ENCODE measurements at regions not wholly inside any gene's neighbourhood (a gene's known extent, or its start where the extent isn't known, plus 50 kb on each side); places are given as distances from the start of the nearest gene placed in this dataset.
"Not testable (repeated sequence)": the region's sequence is repeated elsewhere in the genome, so short reads cannot be mapped to it uniquely, and the experiment has no call there.

DNA sequence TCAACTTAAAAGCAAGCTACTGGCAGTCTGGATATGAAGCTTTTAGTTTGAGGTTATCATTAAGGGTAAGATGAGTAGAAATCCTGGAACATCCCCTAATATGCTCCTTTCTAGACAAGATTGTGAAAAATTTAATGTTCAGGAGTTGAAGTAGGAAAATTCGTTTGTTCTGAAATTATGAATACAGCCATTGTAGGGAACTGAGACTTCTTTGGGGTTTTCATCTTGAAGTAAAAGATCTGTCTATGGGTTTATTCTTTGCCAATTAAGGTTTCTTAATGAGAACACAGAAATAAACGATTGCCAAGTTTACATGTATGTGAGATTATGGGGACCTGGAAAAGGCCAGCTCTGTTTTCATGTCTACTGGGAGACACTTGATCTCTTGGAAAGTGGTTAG lies 225.6 kb upstream of the MOCS1 start:
- no peak for DNase-seq (ENCODE audit: low spot score)

DNA sequence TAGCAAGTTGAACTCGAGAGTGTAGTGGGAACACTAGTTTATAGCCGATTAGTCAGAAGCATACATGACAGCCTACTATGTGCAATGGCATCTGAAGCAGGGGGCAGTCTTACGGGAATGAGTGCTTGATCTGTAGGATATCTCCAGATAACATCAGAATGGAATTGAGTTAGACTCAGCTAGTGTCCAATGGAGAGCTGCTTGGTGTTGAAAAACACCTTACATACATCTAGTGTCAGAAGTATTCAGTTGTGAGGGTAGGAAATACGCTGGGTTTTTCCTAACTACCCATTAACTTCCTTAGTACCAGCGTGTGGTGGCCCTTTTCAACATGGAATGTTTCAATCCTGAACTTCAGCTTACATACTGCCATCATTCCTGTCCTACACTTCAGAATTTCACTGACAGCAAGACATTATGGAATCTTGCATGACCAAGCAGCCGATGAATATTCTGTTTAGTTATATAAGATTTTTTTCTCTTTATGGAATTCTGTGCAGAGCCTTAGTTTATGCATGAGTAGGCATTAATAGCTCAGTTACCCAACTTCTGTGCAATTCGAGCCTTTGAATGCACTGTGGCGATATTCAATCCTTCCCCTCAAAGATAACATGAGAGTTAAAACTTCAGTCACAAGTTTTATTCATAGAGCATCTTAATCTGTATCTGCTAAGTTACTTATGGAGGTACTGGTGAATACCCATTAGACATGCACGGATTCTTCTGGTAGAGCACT lies 218.6 kb upstream of the MOCS1 start:
- no peak for FAIRE-seq
- no peak for DNase-seq (ENCODE audit: low spot score)

More for the DNA sequence above, 225.6 kb upstream of the MOCS1 start:
- FAIRE-seq = no peak

DNA sequence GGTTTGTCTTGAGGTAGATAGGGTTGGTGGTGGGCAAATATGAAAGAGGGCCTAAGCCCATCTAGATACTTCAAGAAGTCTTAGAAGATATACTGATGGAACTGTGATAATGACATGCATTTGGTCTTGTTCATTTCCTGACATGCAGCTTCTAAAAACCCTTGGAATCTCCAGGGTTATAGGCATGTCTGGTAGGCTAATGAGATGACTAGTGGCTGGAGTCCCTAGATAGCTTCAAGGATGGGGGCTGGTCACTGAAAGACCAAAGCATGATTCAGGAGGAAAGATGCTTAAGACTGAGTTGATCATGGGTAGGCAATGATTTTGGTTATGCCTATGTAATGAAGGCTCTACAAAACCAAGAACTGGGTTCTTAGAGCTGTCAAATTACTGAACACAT lies 217.9 kb upstream of the MOCS1 start:
- no peak for FAIRE-seq
- DNase-seq (ENCODE audit: low spot score) = no peak

DNA sequence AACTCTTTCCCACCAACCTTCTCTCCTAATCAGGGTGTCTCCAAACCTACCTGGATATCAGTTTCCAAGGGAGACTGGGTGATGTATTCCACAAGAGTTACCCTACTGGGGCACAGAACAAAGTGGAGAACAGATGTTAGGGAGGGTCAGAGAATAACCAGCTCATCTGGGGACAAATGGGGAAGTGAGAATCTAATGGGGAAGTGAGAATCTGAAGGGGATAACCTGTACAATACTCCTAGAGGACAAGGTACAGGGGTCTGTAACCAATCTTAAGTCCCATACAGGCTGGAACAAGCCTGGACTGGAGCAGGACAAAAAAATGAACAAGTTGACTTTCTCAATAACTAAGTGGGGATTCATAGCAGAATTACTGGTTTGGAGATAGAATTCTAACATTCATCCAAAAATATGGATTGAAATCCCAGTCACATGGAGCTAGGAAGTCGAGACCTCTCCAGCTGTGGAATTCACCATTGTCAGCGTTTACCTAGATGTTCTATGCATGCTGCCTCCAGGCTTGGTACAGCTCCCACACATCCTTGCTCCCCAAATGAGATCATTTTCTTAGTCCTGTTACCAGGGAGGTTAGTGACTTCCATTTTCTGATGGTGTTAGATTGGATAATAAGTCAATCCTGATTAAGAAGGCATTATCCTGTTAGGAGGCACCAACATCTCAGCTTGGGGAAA lies 214.8 kb upstream of the MOCS1 start:
- DNase-seq (ENCODE audit: low spot score) = no peak
- FAIRE-seq = no peak

DNA sequence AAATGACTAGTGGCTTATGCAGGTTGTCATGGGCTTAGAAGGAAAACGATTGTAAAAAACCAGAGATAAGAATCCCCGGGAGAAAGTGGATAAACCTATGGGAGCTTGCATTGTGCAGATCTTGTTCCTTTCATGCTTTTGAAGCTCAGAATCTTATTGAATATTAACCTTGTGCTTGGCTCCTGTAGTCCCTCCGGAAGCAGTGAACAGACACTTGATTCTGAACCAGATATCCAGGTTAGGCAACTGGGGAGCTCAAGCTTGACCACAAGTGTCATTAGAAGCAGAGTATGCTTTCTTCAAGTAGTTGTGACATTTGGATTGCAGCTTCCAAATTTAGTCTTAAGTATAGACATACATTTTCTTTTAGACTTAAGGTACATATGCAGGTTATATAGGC lies 212.6 kb upstream of the MOCS1 start:
- FAIRE-seq = no peak
- no peak for DNase-seq (ENCODE audit: low spot score)

DNA sequence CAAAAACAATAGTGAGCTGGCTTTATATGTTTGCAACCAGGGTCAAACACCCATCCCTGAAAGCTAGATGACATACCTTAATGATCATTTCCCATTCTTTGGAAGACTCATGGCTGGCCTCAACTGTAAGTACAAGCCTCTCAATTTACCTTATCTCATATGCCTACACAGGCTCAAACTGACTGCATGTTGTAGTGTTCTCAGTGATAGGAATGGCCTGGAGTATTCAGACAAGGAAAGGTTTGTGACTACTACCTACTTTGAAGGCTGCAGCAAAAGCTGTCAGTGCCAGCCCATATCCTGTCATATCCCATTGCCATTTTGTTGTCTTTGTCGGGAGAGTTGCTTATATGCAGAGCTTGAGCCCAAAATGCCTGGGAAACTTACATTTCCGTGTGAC lies 205.2 kb upstream of the MOCS1 start:
- FAIRE-seq = no peak
- DNase-seq (ENCODE audit: low spot score) = no peak

DNA sequence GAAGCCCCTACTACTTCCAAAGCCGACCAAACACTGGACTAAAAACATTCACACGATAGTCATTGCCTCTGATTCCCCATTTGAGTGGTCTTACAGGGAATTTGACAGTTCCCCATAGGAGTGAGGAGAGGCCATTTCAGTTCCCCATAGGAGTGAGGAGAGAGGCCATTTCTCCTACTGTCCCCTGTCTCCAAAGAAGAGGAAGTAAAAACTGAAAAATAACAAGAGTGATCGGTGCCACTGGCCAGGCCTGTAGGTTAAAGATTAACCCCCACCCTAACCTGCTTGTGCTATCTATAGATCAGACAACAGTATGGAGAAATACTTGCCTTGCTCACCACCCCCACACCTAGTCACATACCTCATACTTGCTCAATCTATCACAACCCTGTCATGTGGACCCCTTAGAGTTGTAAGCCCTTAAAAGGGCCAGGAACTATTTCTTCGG lies 204.0 kb upstream of the MOCS1 start:
- FAIRE-seq = no peak
- DNase-seq (ENCODE audit: low spot score) = no peak

DNA sequence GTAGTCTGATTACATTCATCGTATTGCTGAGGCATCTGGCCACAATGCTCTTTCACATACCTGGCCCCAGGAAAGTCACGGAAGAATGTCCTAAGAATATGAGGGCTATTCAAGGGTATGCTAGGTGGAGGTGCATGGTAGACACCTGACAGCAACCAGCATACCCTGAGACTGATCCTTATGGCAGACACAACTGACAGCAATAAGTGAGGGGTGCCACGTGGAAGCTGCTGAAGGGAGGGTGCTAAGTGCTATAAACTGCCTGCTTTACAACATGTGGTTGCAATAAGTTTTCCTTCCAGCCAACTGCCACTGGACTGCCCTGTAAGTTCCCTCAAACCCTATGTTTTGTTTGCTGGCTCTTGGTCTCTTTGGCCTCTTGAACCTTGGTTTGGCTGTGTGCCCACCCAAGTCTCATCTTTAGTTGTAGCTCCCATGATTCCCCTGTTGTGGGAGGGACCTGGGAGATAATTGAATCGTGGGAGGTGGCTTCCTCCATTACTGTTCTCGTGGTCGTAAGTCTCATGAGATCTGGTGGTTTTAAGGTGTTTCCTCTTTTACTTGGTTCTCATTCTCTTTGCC lies 201.3 kb upstream of the MOCS1 start:
- FAIRE-seq (no peak), DNase-seq (ENCODE audit: low spot score) (no peak)

DNA sequence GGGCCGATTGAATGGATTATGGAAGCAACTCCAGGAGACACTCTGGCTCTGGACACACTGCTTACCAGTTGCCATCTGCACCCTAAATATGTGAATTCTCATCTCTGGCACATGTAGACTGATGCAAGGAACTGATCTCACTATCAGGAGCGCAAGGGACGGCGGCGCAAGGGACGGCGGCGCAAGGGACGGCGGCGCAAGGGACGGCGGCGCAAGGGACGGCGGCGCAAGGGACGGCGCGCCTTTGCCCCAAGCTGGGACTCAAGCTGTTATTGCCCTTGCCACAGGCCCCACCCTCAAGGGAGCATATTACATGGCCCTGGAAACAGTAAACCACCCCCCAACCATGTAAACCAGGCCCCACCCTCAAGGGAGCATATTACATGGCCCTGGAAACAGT lies 199.7 kb upstream of the MOCS1 start:
- not testable (repeated sequence) for DNase-seq (ENCODE audit: low spot score); FAIRE-seq

DNA sequence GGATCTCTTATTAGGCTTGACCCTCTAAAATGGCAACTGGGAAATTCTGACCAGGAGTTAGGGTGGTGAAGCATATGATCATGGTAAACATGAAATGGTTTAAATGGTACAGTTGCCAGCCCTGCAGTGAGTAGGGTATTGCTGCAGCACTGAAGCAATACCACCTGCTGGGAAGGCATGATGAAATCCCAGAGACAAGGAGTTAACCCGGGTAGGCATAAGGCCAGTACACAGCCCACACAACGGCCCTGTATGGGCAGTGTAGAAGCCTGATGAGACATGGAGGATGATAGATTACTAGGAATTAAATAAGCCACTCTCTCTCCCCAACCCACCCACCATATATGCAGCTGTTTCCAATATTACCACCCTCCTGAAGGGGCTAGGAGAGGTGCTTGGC lies 197.4 kb upstream of the MOCS1 start:
- no peak for DNase-seq (ENCODE audit: low spot score)
- FAIRE-seq = no peak

DNA sequence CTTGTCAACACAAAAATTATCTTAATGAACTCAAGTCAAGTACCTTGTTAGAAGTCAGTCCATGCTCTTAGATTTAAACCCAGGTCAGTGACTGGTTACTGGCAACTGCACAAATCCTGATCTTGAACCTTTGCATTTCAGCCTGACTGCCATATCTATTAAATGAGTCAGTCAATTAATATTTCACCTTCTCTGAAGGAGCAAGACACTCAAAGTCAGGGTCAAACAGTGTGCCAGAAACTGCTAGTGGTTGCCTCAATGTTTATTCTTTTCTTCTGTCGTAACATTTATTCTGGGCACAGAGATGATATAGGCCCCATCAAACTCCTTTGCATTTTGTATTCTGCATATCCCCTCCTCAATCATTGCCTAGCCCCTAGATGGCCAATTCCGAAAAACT lies 193.9 kb upstream of the MOCS1 start:
- DNase-seq (ENCODE audit: low spot score) (no peak), FAIRE-seq (no peak)

DNA sequence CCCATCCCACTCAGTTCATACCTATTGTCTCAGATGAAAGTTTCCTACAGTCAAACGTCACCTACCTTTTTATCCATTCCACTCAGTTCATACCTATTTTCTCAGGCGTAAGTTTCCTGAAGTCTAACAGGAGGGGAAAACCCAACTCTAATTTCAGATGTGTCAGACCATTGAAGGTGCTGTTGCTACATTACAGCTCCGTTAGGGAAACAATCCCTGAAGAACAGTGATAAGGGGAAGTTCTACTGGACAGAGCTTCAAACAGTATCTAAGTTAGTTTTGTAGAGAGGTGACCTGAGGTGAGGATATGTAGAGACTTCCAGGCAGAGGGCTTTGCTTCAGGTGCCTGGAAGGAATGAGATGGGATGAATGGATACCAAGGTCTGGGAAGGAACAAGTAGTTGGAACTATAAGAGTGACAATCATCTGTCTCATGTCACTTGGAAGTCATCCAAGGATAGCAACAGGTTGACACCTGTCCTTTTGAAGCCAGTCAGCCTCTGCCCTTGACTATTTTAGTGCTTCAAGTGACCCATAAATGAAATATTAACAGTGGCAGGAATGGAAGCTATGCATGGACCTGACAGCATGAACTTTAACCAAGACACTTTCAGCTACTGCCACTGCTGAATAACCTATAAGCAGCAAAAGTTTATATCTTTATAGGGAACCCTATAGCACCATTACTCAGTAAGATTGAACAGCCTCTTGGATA lies 191.6 kb upstream of the MOCS1 start:
- DNase-seq (ENCODE audit: low spot score) (no peak), FAIRE-seq (no peak)

DNA sequence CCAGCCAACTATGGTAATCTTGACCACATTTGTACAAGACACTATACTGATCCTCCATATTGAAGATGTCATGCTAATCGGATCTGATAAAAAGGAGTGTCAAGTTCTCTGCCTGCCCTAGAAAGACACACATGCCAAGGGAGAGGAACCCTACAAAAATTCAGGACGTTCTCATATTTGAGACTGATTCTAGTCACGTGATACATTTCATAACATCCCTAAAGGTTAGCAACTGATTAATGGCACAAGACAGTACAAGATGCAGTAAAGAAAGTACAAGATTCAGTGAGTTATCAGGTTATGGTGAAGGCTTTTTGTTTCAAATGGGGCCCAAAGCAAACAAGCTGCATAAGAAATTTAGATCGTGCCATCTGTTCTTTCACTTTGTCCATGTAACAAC lies 190.7 kb upstream of the MOCS1 start:
- no peak for FAIRE-seq
- DNase-seq (ENCODE audit: low spot score) = no peak

DNA sequence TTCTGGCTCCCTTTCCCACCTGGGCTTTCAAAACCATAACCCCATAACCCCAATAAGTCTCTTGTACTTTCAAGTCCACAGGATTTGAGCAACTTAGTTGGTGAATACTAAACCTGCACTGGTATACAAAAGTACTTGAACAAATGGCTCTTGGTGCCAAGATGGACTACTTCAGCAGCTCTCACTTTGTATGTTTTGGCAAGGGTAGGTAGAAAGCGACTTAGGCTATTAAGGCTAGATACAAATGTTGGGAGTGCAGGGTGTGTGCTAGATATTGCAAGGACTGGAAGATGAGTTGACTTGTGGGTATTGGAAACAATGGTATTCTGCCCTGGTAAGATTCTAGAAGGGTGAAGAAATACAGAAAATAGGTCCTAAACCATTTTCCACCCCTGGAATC lies 182.6 kb upstream of the MOCS1 start:
- no peak for DNase-seq (ENCODE audit: low spot score)
- FAIRE-seq = no peak

DNA sequence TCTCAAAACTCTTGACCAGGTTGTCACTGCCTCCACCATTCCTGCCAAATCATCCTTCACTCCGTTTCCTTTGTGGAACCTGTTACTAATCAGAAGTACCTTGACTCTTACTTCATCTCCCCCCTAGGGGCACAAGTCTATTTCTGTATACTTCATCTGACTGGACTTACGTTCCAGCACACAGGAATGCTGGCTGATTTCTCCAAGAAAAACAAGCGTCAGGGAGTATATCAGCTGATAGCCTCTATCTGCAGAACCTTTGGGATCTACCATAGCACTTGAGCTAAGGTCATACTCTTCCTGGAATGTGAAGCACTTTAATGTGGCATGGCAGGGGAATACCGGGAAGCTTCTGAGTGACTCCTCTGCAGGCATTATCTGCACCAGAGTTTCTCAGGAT lies 178.1 kb upstream of the MOCS1 start:
- FAIRE-seq (no peak), DNase-seq (ENCODE audit: low spot score) (no peak)

DNA sequence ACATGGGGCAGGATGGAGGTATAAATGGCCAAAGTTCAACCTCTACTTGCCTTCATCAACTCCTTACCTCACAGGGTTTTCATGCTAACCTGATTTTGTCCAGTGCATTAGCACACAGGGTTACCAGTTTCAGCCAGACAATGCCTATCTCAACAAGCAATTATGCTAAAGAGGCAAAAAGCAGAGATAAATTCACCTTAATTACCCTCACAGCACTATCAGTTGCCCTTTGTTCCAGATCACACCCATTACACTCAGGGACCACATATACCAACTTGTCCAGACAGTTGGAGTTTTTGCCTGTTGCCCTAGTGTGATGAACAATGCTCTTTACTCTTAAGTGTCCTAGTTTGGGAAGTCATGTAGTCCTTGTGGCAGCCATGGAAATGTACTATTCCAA lies 174.5 kb upstream of the MOCS1 start:
- DNase-seq (ENCODE audit: low spot score) (no peak), FAIRE-seq (no peak)

DNA sequence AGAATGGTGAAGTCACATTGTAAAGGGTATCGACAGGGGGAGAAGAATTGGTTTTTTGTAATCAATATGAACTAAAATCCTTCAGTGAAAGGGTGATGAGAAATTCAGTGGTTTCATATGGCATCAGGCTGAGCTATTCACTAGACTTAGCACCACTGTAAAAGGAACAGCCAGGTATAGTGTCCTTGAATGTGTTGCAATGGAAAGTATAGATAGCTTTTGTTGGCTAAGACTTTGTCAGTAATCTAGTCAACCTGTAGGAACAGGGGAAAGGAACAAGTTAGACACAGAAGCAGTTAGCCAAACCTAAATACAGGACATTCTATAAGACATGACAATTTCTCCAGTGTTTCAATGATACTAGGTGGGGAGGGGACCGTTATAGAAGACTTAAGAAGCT lies 172.6 kb upstream of the MOCS1 start:
- DNase-seq (ENCODE audit: low spot score) = no peak
- FAIRE-seq = no peak

DNA sequence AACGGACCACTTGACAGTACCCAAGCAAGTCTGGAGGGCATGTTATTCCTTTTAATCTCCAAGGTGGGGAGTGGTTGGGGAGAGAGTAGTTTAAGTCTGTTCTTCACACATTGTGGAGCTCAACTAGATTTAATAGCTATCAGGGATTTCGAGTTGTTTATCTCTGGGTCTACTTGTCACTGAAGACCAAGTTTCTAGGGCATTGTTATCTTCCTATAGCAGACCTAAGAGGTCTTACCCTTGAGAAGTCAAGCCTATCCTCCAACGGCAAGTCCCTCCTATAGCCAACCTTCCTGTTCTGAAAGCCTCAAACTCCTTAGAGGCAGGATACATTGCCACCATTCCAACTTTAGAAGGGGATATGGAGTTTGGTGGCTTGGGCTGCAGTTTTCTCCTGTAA lies 164.5 kb upstream of the MOCS1 start:
- no peak for FAIRE-seq
- DNase-seq (ENCODE audit: low spot score) = no peak

DNA sequence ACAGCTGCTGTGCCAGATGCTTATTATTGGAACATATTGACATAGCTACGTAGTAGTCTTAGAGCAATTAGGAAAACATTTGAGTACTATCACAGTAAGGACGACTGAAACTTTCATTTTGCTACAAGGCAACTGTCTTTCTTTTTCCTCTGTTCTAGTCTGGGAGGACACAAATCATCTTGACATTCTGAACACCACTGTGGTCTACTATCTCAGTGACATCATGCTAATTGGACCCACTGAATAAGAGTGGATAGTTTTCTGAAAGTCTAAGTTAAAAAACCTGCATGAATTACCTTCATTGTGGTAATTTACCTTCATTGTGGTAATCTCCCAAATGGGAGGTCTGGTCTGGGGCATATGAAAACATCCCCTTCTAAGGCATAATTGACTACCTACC lies 163.3 kb upstream of the MOCS1 start:
- no peak for FAIRE-seq
- no peak for DNase-seq (ENCODE audit: low spot score)

DNA sequence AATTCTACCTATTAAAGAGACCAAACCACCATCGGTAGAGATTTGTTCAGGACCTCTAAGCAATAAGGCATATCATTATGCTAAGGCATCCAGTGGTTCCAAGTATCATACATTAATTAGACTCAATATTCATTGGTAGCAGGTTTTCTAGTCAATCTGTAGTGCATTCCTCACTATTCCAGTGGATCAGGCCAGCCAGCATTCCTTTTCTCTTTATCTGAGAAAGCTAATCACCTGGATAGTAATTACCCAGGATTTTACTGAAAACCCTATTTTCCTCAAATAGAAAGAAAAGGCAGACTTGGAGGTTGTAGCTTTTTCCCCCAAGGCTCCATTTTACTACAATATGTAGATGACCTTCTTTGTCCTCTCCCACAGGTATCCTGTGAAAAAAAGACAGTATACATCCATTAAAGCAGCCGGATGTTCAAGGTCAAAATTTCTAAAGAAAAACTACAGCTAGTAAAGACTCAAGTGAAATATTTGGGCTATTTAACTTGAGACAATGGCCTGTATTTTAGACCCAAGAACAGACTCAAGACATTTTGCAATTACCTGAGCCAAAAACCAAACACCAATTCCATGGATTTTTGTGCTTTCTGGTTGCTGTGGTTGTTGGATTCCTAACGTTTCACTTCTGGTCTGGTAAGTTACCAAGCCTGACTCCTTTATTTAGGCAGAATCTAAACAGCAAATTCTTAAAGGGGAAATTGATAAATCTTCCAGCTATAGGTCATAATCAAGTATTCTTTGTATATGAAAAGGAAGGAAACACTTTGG lies 149.1 kb upstream of the MOCS1 start:
- DNase-seq (ENCODE audit: low spot score) (no peak), FAIRE-seq (no peak)

DNA sequence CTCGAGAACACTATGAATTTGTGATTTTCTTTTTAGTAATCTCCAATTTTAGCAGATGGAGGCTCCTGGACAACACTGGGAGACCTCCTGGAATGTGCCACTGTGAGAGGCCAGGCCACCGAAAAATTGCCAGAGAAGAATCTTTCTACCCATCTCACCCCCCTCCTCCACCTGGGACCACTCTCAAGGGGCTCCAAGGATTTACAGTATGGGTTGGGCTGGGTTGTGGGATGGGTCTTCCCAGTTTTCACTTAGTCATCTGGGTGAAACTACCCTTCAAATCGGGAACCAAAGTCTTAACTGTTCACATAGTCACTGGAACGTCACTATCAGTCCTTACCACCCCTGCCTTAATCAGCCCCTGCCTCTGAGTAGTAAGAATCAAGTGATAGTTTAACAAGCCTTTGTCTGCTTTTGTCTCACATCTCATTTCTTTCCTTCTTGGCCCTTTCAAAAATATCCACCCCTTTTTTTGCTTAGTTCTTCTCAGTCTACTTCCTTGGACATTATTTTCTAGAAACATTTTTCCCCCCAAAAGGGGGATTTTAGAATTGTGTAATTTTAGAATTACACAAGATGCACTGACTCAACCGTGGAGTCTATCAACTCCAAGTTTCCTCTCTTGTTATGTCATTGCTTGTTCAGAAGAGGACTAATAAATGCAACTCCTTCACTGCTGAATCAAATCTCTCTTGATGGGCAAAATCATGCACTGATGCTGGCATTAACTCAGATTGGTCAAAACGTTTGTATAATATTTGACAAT lies 148.2 kb upstream of the MOCS1 start:
- FAIRE-seq (no peak), DNase-seq (ENCODE audit: low spot score) (no peak)
